HG02884 (cell line): ENCODE measurements at regions not wholly inside any gene's neighbourhood (a gene's known extent, or its start where the extent isn't known, plus 50 kb on each side); places are given as distances from the start of the nearest gene placed in this dataset.

Experiments
- ATAC-seq: cut with Tn5 transposase; IDR thresholded peaks from one replicate; pipeline ENCODE4 v1.9.1; 2021; ENCODE audit warnings: mild to moderate bottlenecking, moderate library complexity; ENCODE audit not compliant: unreplicated experiment

DNA sequence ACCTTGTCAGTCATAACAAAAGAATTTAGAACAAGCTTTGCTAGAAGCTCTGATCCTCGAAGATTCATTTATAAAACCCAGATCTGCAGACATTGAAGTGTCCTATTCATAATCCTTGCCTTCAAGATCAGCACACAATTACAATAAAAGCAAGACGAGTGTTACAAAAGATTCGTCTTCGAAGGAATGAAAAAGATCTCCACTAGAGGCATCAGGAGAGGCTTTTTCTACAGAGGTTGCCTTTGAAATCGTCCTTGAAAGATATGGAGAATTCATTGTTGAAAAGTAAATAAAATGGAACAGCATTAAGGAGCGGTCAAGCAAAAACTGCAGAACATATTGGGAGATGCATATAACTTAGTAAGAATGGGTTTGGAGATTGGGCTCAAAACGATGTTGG, 146.4 kb downstream of the BMP4 start:
- ATAC-seq, result no peak

DNA sequence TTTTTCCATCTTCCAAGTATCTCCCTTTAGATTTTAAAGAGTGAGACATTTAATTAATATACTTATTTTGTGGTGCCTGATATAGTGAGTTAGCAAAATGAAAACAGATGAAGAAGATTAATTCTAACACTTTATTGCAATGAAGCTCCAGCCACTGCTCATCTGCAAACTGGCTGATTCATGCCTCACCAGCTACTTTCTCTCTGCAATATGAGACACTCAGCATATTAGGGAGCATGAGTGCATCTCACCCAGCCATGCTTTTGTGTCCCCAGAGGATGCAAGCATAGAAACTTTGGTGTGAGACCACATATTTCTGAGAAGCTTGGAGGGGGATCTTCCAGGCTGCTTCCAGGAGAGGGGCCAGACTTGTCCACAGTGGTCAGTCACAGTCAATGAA, 148.6 kb downstream of the BMP4 start:
- no peak for ATAC-seq

DNA sequence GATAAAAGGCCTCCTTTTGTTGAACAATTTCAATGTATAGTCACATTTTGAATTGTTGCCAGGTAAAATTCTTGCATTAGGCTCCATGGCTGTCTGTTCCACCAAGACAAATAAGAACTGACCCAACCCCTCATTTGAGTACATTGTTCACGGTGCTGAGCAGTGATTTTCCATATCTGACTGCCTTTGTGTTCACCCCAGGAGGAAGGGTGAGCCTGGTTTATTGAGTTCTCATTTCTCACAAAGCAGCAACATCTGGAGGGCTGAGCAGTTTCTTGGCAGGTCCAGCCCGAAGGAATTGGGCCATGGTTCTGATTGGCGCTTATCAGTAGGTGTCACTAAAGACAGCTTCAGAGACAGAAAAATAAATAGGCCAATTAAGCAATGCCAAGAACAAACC, 149.1 kb downstream of the BMP4 start:
- ATAC-seq, result no peak

DNA sequence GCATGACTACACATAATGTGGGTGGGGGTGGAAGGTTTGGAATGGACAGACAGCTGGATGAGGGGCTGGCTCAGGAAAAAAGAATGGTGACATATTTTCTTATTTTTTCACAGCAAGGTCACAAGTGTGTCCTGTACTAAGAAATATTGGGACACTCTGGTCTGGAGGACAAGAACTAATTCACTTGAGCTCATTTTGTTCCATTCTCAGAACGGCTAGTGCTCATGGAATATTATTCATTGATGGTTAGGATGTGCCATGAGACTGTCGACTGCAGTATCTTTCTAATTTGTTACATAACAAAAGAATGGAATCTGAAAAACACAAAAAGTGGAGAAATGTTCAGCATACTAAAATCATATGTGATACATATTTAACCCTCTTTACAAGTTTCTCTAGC, 149.5 kb downstream of the BMP4 start:
- no peak for ATAC-seq

DNA sequence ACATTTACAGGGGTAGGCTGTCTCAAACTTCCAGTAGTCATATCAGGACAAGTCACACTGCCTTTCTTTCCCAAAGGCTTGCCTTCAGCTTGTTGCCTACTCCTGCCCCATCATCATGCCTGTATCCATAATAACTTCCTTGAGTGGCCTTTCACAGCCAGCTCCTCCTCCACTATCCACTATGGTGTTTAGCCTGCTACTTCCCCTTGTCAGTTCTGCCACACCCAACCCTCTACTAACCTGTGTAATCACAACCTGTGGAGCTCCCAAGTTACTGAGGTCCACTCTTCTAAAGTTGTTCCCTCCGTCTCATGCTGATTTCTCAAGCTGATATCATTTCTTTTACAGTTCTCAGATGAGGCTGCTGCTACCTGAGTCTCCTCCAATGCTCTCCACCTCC, 159.9 kb downstream of the BMP4 start:
- ATAC-seq, result no peak

DNA sequence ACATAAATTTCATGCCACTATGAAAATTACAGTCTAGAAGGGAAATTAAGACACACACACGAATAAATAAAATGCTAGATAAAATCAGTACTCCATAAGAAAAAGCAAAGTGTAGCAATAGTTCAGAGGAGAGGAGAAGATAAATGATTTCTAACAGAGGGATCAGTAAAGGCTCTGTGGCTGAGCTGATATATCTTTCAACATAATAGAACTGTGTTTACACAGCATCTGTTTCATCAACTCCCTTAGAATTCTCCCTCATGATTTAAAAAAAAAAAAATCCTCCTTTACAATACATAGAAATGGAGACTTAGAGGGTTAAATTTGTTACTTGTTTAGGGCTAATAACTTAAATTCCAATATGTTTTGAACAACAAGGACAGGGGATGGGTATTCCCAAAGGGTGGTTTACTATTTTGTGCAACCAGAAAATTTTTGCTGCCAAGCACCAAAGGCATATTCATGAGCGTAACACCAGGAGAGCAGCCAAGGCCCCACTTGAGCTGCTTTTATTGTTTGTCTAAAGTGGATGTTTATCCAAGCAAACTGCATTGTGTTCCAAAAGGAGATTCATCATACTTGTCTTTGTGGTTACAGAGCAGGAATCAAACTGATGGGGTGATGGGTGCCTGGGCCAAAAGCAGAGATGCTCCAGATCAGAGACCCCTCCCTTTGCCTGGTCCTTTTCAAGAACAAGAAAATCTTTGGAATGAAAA, 162.7 kb downstream of the BMP4 start:
- ATAC-seq, result no peak

DNA sequence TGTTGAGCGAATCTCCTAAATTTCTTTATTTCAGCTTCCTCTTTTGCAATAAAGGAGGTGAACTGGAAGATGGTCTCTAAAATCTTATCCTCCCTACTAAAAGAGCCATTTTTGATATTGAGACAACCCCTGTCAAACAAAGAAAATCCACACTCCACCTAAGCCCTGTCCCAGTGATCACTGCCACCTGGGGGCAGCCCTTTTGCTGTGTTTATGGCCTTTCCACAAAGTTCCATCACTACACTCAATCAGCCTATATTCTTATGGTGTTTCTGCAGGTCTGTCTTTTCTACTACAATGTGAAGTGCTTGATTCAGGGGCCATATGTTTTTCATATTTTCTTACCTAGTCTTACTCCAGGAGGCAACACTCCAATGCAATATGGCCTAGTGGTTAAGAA, 163.7 kb downstream of the BMP4 start:
- ATAC-seq, result no peak

DNA sequence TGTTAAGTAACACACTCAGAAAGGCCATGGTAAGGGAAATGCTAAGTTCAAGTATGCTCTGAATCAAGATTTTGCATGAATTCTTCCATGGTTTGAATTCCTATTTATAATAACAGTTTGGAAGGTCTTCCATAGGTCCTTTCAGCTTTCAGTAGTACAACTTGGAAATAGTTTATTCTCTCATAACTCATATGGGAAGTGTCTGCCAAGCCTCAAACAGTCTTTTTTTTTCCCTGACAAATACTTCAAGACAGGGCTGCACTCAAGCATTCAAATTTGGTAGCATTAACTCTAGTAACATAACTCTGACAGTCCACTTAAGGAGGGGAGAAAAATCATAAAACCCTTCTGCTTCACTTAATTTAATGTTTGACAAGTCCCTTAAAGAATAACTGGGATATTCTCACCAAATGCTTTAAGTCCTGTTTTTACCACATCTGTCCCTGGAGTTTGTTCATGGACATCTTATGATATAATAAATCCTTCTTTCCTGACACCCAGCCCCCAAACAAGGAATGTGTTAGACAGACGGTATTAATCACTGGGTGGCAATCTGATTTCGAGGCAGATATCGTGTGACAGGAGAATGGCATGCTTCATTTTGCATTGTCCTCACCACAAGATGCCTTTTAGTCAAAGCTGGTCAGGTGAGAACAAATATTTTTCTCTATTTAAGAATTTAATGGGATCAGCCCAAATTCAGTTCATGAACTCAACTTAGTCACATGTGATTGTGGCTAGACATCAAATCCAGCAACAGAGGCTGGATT, 165.7 kb downstream of the BMP4 start:
- no peak for ATAC-seq

DNA sequence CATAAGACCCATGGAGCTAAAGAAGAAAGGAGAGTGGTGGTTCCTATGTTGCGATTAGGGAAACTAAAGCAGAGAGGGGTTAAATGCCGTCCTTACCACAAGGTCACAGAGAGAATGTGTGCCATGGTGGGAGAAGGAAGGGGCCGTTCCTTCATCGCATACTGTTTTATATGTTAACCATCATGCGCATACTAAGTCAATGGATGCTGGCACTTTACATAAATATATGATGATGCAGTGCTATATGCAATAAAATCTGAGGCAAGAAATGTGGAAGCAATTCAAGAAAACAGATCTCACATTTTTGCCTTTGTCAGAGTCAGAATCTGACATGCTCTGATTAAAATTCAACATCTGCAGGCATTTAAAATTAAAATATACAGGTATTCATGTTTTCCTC, 168.1 kb downstream of the BMP4 start:
- no peak for ATAC-seq

DNA sequence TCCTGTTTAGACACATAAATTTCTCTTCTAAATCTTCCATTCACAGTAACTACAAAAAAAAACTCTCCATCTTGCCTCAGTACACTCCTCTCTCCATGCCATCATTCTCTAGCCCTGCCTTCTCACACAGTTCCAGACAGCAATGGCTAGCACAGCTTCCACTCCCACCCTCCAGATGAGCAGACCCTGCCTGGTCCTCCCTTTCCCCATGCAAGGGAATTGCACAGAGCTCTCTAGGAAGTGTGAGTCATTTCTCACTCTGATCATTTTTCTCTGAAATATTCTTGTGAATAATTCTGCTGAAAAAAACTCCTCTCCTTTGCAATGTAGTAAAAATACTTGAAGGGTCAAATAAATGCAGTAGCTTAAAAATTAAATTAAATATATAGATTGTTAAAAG, 170.6 kb downstream of the BMP4 start:
- ATAC-seq, result no peak

DNA sequence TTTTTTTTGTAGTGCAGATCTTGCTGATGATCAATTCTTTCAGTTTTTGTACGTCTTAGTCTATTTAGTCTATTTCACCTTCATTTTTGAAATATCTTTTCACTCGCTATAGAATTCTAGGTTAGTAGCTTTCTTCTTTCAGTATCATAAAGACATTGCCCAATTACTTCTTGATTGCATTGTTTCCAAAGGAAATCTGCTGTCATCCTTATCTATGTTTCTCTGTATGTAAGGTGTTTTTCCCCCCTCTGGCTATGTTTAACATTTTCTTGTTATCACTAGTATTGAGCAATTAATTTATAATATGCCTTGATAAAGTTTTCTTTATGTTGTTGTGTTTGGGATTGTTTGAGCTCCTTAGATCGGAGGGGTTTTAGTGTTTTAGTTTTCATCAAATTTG, 171.9 kb downstream of the BMP4 start:
- no peak for ATAC-seq

DNA sequence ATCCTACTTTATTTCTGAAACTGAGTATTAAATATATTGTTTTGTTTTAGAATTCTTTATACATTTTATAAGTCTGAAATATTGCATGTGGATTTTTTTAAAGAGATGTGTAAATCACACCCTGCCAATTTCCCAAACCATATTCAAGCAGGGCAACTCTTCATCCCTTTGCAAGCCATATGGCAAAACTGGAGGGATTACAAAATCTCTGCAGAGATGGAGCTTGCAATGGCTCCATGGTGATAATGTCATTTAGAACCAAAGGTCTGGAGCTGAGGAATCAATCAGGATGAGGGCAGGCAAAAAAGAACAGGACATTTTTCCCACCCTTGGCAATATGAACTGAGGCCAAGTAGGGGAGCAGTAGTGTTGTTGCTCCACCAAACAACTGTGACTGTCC, 173.4 kb downstream of the BMP4 start:
- no peak for ATAC-seq

DNA sequence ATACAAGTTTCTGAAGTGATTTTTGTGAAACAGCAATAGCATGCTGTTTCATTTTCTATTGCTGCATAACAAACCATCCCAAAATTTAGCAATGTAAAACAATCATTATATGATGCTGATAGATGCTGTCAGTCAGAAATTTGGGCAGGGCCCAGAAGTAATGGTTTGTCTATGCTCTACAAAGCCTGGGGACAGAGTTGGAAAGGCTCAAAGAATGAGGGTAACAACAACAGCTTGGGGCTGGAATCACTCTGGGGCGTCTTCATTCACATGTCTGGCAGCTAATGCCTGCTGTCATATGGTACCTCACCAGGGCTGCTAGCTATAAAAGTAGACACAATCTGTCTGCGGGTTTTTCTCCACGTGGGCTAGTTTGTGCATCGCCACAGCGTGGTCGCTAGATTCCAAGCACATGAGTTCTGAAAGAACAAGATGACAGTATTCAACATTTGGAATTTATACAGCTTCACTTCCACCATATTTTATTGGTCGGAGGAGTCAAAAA, 176.5 kb downstream of the BMP4 start:
- ATAC-seq, result no peak

DNA sequence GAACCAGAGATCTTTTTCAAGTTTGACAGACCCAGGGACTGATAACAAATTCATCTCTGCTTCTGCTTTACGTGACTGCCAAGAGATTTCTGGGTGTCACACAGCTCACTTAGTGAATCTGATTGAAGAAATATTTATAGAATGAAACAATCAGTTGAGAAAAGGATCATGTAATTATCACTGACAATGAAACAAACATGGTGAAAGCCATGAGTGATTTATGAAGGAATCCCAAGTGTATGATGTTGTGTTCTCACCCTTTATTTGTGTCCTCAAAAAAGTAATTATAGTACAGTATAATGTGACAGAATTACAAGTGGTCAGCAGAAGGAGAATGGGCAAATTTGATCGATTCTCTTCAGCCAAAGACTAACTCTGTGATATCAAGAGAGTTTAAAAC, 177.3 kb downstream of the BMP4 start:
- ATAC-seq, result no peak

DNA sequence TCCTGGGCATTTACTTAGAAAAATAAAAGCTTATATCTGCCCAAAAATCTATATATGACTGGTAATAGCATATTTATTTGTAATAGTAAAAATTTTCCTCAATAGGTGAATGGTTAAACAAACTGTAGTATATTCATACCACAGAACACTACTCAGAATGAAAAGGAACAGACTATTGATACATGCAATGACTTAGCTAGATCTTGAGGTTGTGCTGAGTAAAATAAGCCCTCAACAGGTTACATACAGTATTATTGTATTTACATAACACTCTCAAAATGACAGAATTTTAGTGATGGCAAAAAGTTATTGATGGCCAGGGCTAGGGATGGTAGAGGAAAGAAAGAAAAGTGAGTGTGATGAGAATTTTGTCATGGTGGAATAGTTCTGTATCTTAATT, 178.4 kb downstream of the BMP4 start:
- no peak for ATAC-seq

DNA sequence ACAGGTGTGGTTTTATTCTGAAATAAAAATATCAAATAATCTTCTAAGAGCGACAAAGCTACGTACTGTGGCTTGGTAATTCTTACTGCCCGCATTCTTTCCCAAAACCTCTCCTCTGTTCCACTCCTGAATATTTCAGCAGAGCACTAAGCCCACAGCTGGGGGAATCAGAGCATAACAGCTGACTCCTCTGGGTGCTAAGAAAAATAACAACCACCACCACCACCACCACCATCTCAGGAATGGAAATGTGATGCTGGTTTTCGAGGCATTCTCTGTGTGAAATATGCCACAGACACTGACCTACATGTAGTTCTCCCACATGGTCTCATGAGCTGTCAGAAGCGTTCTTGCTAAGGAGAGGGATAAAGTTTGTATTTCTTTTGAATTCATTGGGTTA, 183.7 kb downstream of the BMP4 start:
- no peak for ATAC-seq

DNA sequence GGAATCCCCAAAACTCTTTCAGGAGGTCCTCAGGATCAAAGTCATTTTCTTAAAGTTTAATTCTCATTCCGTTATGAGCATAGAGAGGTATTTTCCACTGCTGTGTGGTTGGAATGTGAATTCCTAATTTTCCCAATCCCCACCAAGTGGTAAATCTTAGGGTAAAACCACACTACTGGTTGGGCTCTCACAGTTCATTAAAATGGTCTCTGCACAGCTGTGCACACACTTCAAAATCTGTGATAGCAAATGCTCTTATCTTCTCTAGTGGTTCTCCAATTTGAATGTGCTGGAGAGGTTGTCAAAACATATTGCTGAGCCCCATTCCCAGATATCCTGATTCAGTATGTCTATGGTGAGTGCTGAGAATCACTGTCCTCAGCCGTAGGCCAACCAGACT, 189.1 kb downstream of the BMP4 start:
- no peak for ATAC-seq

DNA sequence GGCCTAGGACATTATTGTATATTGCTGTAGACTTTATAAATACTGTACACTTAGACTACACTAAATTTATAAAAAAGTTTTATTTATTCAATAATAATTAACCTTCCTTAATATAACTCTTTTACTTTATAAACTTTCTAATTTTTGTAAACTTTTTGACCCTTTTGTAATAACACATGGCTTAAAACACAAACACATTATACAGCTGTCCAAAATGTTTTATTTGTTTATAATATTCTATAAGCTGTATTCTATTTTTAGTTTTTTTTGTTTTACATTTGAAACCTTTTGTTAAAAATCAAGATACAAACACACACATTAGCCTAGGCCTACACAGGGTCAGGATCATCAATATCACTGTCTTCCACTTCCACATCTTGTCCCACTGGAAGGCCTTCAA, 190.0 kb downstream of the BMP4 start:
- no peak for ATAC-seq

DNA sequence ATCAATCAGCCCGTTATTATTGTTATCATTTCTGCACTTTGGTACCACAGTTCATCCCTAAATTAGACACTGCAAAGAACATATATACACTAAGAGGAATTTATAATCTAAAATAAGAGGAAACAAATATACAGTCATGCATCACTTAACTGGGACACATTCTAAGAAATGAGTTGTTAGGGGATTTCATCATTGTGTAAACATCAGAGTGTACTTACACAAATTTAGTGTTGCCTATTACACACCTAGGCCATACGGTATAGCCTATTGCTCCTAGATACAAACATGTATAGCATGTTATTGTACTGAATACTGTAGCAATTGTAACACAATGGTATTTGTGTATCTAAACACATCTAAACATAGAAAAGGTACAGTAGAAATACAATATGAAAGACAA, 190.5 kb downstream of the BMP4 start:
- no peak for ATAC-seq

DNA sequence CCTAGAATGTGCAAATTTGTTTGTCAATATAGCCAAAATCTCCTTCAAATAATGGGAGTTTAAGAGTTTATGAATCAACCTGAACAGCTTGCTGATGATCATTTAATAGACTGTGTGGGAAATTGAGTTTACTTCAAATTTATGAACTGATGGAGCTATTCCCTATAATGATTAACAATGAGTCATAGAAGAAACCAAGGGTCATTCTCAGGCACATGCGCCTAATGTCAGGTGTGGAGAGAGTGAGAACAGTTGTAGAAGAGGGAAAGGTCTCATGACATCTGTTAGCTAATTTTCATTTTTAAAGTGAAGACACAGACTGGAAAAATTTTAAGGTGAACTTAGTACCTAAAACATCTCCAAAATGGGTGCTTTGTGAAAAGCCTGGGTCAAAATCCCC, 191.8 kb downstream of the BMP4 start:
- no peak for ATAC-seq

DNA sequence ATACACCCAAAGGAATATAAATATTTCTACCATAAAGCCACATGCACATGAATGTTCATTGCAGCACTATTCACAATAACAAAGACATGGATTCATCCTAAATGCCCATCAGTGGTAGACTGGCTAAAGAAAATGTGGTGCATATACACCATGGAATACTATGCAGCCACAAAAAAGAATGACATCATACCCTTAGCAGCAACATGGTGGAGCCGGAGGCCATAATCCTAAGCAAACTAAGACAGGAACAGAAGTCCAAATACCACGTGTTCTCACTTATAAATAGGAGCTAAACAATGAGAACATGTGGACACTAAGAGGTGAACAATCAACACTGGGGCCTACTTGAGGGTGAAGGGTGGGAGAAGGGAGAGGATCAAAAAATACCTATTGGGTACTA, 198.5 kb downstream of the BMP4 start:
- ATAC-seq, result no peak

DNA sequence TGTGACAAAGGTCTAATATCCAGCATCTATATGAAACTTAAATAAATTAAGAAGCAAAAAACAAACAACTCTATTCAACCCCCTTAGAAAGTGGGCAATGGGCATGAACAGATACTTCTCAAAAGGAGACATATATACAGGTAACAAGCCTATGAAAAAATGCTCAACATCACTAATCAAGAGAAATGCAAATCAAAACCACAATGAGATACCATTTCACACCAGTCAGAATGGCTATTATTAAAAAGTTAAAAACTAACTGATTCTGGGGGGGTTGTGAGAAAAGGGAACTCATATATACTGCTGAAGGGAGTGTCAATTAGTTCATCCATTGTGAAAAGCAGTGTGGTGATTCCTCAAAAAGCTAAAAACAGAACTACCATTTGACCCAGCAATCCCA, 198.9 kb downstream of the BMP4 start:
- no peak for ATAC-seq

DNA sequence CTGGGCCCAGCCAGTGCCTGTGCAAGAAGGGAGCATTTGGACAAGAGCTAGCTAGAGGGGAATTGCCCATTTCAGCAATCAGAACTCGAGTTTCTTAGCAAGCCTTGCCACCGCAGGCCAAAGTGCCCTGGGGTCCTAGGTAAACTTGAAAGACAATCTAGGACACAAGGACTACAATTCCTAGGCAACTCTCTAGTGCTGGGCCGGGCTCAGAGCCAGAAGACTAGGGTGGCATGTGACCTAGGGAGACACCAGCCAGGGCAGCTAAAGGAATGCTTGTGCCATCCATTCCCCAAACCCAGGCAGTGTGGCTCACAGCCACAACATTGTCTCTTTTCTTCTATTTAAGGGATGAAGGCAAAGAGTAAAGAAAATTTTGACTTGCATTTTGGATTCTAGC, 205.0 kb downstream of the BMP4 start:
- no peak for ATAC-seq
